OCI-LY7 (cell line): ENCODE measurements at regions not wholly inside any gene's neighbourhood (a gene's known extent, or its start where the extent isn't known, plus 50 kb on each side); places are given as distances from the start of the nearest gene placed in this dataset.

Experiments used
- BruUV-seq: library from RNA; stranded (reverse); fragments of 400-500 nt; replicated peaks from 2 replicates; lab custom pipeline; 2021; lab: Mats Ljungman, UMichigan
- CTCF ChIA-PET: fragments of 300-600 bp; sonication (Branson Sonifier 250); formaldehyde crosslinking; loops from one replicate; lab custom pipeline; 2022; ENCODE audit warnings: antibody characterized with exemption; ENCODE audit not compliant: unreplicated experiment; lab: Charles Lee
- POLR2A ChIA-PET: fragments of 300-600 bp; sonication (Branson Sonifier 250); formaldehyde crosslinking; loops from one replicate; lab custom pipeline; 2022; ENCODE audit warnings: antibody characterized with exemption; lab: Charles Lee
- DNase-seq: peaks from one replicate; pipeline ENCODE4 v3.0.0-alpha.2; 2015; ENCODE audit warnings: low spot score
- H2AFZ ChIP-seq: fragments of 200-600 bp; sonication (generic), shearing (Covaris generic); 2 replicates; pipeline ENCODE4 v1.6.1; 2014; ENCODE audit warnings: mild to moderate bottlenecking, antibody characterized with exemption, low read length, moderate library complexity
- H3K27ac ChIP-seq: fragments of 200-600 bp; sonication (generic); 2 replicates; pipeline ENCODE4 v1.5.1; 2014; ENCODE audit warnings: mixed run types, low read depth, mild to moderate bottlenecking, moderate library complexity, low read length, inconsistent platforms; ENCODE audit not compliant: poor library complexity, severe bottlenecking
- H3K36me3 ChIP-seq: fragments of 200-600 bp; sonication (generic); 2 replicates; pipeline ENCODE4 v1.6.1; 2014; ENCODE audit warnings: mild to moderate bottlenecking, antibody characterized with exemption, low read length, moderate library complexity, mixed read lengths; ENCODE audit not compliant: insufficient read depth
- H3K4me1 ChIP-seq: fragments of 200-600 bp; sonication (generic); 2 replicates; pipeline ENCODE4 v1.5.1; 2014; ENCODE audit warnings: mild to moderate bottlenecking, low read length; ENCODE audit not compliant: insufficient read depth, poor library complexity, severe bottlenecking
- H3K4me2 ChIP-seq: fragments of 200-600 bp; sonication (generic); 2 replicates; pipeline ENCODE4 v1.6.1; 2014; ENCODE audit warnings: mild to moderate bottlenecking, low read length
- H3K4me3 ChIP-seq: fragments of 200-600 bp; sonication (generic); 2 replicates; pipeline ENCODE4 v1.5.1; 2014; ENCODE audit warnings: mild to moderate bottlenecking, low read depth, low read length; ENCODE audit not compliant: poor library complexity, severe bottlenecking
- H3K79me2 ChIP-seq: fragments of 200-600 bp; sonication (generic); 2 replicates; pipeline ENCODE4 v1.6.1; 2016; ENCODE audit warnings: low read depth, mild to moderate bottlenecking, low read length, moderate library complexity, mixed read lengths; ENCODE audit not compliant: insufficient read depth
- H3K9me2 ChIP-seq: fragments of 200-600 bp; sonication (generic); 2 replicates; pipeline ENCODE4 v1.6.1; 2016; ENCODE audit warnings: mild to moderate bottlenecking, low read length, mixed read lengths; ENCODE audit not compliant: insufficient read depth
- H3K9me3 ChIP-seq: fragments of 200-600 bp; sonication (generic); 2 replicates; pipeline ENCODE4 v1.6.1; 2014; ENCODE audit warnings: mild to moderate bottlenecking, mixed run types, low read length, mixed read lengths
- H4K20me1 ChIP-seq: fragments of 200-600 bp; sonication (generic); 2 replicates; pipeline ENCODE4 v1.6.1; 2014; ENCODE audit warnings: mild to moderate bottlenecking, antibody characterized with exemption, low read length, moderate library complexity, mixed read lengths; ENCODE audit not compliant: insufficient read depth
- EZH2phosphoT487 ChIP-seq: fragments of 200-600 bp; sonication (generic); IDR thresholded peaks from 2 replicates; pipeline ENCODE4 v1.6.1; 2018; ENCODE audit warnings: low read depth, borderline replicate concordance, mild to moderate bottlenecking, mixed run types, antibody characterized with exemption, low read length, moderate library complexity, mixed read lengths
- intact Hi-C: fragments of 100-400 bp; cut with micrococcal nuclease; formaldehyde crosslinking; loops from one replicate; pipeline ENCODE4 v1.10.0; 2022; ENCODE audit not compliant: unreplicated experiment
- TF ChIP-seq, protein P1 (sequence below): fragments of 200-600 bp; sonication (generic); conservative IDR thresholded peaks from 2 replicates; pipeline ENCODE4 v1.5.1; 2014; ENCODE audit warnings: mild to moderate bottlenecking, antibody characterized with exemption, low read length, moderate library complexity, mixed read lengths

DNA sequence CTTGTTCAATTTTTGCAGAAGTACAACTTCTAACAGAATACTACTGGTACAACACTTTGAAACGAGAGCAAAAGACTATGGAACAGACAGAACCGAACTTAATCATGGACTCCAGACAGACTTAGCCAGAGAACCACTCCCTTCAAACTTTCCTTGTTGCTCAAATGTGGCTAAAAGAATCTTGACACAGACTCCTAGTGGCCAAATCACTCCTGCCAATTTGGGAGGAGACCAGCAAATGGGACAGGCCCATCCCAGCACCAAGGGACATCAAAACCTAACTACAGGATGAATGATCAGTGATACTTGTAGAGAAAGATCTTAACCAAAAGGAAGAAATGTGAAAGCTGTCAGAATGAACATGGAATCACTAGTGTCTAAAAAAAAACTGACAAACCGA, 154.0 kb downstream of the MATN1 start:
- Histone ChIP-seq H3K27ac (no peak overlapping the region), H4K20me1 (no peaks in the 10 kb centered on the region), H3K4me2 (no peak overlapping the region), H3K9me2 (no peaks in the 10 kb centered on the region), H3K4me3 (no peak overlapping the region), H3K36me3 (no peaks in the 10 kb centered on the region), H3K79me2 (no peaks in the 10 kb centered on the region), H3K4me1 (no peaks in the 10 kb centered on the region), H2AFZ (no peak overlapping the region), H3K9me3 (no peaks in the 10 kb centered on the region)
- TF ChIP-seq EZH2phosphoT487, result no peak
- TF ChIP-seq, protein P1, sequence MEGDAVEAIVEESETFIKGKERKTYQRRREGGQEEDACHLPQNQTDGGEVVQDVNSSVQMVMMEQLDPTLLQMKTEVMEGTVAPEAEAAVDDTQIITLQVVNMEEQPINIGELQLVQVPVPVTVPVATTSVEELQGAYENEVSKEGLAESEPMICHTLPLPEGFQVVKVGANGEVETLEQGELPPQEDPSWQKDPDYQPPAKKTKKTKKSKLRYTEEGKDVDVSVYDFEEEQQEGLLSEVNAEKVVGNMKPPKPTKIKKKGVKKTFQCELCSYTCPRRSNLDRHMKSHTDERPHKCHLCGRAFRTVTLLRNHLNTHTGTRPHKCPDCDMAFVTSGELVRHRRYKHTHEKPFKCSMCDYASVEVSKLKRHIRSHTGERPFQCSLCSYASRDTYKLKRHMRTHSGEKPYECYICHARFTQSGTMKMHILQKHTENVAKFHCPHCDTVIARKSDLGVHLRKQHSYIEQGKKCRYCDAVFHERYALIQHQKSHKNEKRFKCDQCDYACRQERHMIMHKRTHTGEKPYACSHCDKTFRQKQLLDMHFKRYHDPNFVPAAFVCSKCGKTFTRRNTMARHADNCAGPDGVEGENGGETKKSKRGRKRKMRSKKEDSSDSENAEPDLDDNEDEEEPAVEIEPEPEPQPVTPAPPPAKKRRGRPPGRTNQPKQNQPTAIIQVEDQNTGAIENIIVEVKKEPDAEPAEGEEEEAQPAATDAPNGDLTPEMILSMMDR, result no peak
- no TSS peak for BruUV-seq
- POLR2A ChIA-PET, result no interaction called here
- no peak for DNase-seq
- intact Hi-C loops, result no loop called here
- CTCF ChIA-PET, result no interaction called here

DNA sequence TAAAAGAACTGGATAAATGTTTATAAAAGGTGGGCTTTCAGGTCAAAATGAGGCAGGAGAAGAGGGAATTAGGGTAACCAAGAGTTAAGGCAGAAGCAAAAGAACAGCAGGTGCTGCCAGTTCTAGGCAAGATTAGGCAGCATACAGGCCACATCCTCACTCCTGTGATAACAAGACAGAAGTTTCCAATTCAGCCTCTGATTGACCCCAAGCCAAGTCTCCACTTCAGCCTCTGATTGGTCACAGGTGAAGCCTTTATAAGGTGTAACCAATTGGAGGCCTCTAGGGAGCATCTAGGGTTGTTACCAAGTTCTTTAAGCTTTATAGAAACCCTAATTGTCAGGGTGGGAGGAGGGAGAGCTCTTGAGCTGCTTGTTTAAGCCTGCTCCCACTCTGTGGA, 160.8 kb downstream of the MATN1 start:
- POLR2A ChIA-PET, result no interaction called here
- Histone ChIP-seq H3K9me2 (no peaks in the 10 kb centered on the region), H3K4me2 (no peak overlapping the region), H3K36me3 (no peaks in the 10 kb centered on the region), H3K4me1 (no peaks in the 10 kb centered on the region), H4K20me1 (no peaks in the 10 kb centered on the region), H3K4me3 (no peak overlapping the region), H3K9me3 (no peaks in the 10 kb centered on the region), H2AFZ (no peak overlapping the region), H3K27ac (no peak overlapping the region), H3K79me2 (no peaks in the 10 kb centered on the region)
- CTCF ChIA-PET, result no interaction called here
- no peak for DNase-seq
- intact Hi-C loops, result no loop called here
- no TSS peak for BruUV-seq
- TF ChIP-seq EZH2phosphoT487, result no peak
- TF ChIP-seq, protein P1, result no peak

DNA sequence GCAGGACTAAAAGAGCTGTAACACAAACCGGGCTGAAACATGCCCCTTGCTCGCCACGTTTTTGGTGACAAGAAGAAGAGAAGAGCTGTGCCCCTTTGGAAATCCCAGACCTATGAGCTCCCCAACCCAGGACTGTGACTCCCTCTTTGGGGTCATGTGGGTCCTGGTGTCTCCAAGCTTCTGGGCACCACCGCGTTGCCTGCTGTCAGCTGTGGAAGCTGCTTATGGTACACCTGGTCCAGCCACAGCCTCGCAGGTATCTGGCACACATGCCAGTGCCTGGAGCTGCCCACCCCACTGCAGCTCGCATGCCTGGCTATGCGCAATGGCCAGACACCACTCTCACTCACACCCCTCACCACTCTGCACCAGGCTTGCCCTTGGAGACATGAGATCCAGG, 171.8 kb downstream of the MATN1 start:
- Histone ChIP-seq H3K9me3 (no peaks in the 10 kb centered on the region), H2AFZ (no peak overlapping the region), H3K36me3 (no peaks in the 10 kb centered on the region), H3K4me1 (no peaks in the 10 kb centered on the region), H3K9me2 (no peaks in the 10 kb centered on the region), H3K27ac (no peak overlapping the region), H4K20me1 (no peaks in the 10 kb centered on the region), H3K4me3 (no peak overlapping the region), H3K79me2 (no peaks in the 10 kb centered on the region), H3K4me2 (no peak overlapping the region)
- BruUV-seq, result no TSS peak
- no peak for DNase-seq
- ChIA-PET CTCF (no interaction called here), POLR2A (no interaction called here)
- TF ChIP-seq, protein P1, result no peak
- TF ChIP-seq EZH2phosphoT487, result no peak
- intact Hi-C loops, result no loop called here
